Suprapubic skin (tissue), 4 donors: ENCODE measurements at regions not wholly inside any gene's neighbourhood (a gene's known extent, or its start where the extent isn't known, plus 50 kb on each side); places are given as distances from the start of the nearest gene placed in this dataset.

ENCODE experiments used
- CTCF ChIP-seq, 2 donors: fragments of 200-600 bp in 1 of 2; fragments of 450-650 bp in 1 of 2; sonication (generic) in 1 of 2; IDR thresholded peaks; one replicate each; pipeline ENCODE4 v1.5.1; 2016 to 2019; ENCODE audit warnings: antibody characterized with exemption in 2 of 2, mild to moderate bottlenecking in 1 of 2, moderate library complexity in 1 of 2
- EP300 ChIP-seq: sonication (generic); formaldehyde crosslinking; IDR thresholded peaks from one replicate; pipeline ENCODE4 v1.6.1; 2017; ENCODE audit warnings: antibody characterized with exemption
- POLR2A ChIP-seq, 2 donors: fragments of 450-650 bp; IDR thresholded peaks; one replicate each; pipeline ENCODE4 v1.6.1; 2017; ENCODE audit warnings: antibody characterized with exemption in 2 of 2, mild to moderate bottlenecking in 2 of 2, moderate library complexity in 2 of 2
- POLR2AphosphoS5 ChIP-seq, 3 donors: sonication (generic); formaldehyde crosslinking; IDR thresholded peaks; one replicate each; pipeline ENCODE4 v1.6.1; 2017; ENCODE audit warnings: antibody characterized with exemption in 3 of 3

- no peak for TF ChIP-seq POLR2A (IDR thresholded peaks at IDR 0.05)
- no peak for TF ChIP-seq POLR2AphosphoS5 (IDR thresholded peaks at IDR 0.05)
- no peak for TF ChIP-seq EP300
- no peak for TF ChIP-seq CTCF (IDR thresholded peaks at IDR 0.05)
Measured at GRCh38 chr13:73943965-73944233, 190.3 kb downstream of the KLF12 start.
